IPS-18a (cell line): ENCODE measurements at regions not wholly inside any gene's neighbourhood (a gene's known extent, or its start where the extent isn't known, plus 50 kb on each side); places are given as distances from the start of the nearest gene placed in this dataset.

Experiments
- H3K27ac ChIP-seq: one replicate; pipeline ENCODE4 v1.5.1; 2013; ENCODE audit warnings: low read length
- H3K27me3 ChIP-seq: one replicate; pipeline ENCODE4 v1.6.1; 2013; ENCODE audit warnings: mild to moderate bottlenecking, low read length; ENCODE audit not compliant: control insufficient read depth, insufficient read depth
- H3K36me3 ChIP-seq: one replicate; pipeline ENCODE4 v1.6.1; 2013; ENCODE audit warnings: low read depth, low read length; ENCODE audit not compliant: control insufficient read depth
- H3K4me1 ChIP-seq: one replicate; pipeline ENCODE4 v1.6.1; 2013; ENCODE audit warnings: low read depth, low read length; ENCODE audit not compliant: control insufficient read depth
- H3K4me3 ChIP-seq: one replicate; pipeline ENCODE4 v1.5.1; 2013; ENCODE audit warnings: low read length
- H3K9ac ChIP-seq: one replicate; pipeline ENCODE4 v1.6.1; 2013; ENCODE audit warnings: mild to moderate bottlenecking, low read length, moderate library complexity
- H3K9me3 ChIP-seq: one replicate; pipeline ENCODE4 v1.6.1; 2013; ENCODE audit warnings: low read depth, low read length; ENCODE audit not compliant: control insufficient read depth

- no peak overlapping the region for H3K9ac ChIP-seq
- H3K27me3 ChIP-seq = no peaks in the 10 kb centered on the region
- no peaks in the 10 kb centered on the region for H3K9me3 ChIP-seq
- no peaks in the 10 kb centered on the region for H3K4me1 ChIP-seq
- H3K27ac ChIP-seq = no peak overlapping the region
- no peaks in the 10 kb centered on the region for H3K36me3 ChIP-seq
- no peak overlapping the region for H3K4me3 ChIP-seq
Measured at GRCh38 chr2:234286956-234287355, 209.9 kb downstream of the ARL4C start.

- H3K9ac ChIP-seq = no peak overlapping the region
- H3K4me3 ChIP-seq = no peak overlapping the region
- no peaks in the 10 kb centered on the region for H3K36me3 ChIP-seq
- no peaks in the 10 kb centered on the region for H3K4me1 ChIP-seq
- H3K9me3 ChIP-seq = no peaks in the 10 kb centered on the region
- H3K27ac ChIP-seq = no peak overlapping the region
- H3K27me3 ChIP-seq = no peaks in the 10 kb centered on the region
Measured at GRCh38 chr2:234286118-234286598, 210.7 kb downstream of the ARL4C start.

GRCh38 chr2:234285541-234285940 is 211.3 kb downstream of the ARL4C start:
- no peak overlapping the region for H3K9ac ChIP-seq
- H3K36me3 ChIP-seq = no peaks in the 10 kb centered on the region
- H3K27me3 ChIP-seq = no peaks in the 10 kb centered on the region
- H3K9me3 ChIP-seq = no peaks in the 10 kb centered on the region
- no peaks in the 10 kb centered on the region for H3K4me1 ChIP-seq
- no peak overlapping the region for H3K27ac ChIP-seq
- no peak overlapping the region for H3K4me3 ChIP-seq

DNA sequence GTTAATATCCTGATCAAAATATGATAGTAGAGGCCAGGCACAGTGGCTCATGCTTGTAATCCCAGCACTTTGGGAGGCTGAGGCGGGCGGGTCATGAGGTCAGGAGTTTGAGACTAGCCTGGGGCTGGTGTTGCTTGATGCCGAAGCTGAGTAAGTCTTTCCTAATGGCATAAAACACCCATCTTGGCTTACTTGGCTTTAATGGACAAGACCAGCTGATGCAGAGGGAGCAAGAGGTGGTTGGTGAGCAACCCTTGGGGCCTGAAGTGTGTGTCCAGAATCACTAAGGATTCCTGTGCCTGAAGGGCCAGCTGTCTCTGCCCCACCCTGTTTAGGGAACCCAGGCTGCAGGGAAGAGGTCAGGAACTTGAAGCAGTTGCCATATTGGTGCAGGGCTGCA is 217.2 kb downstream of the ARL4C start:
- no peaks in the 10 kb centered on the region for H3K27me3 ChIP-seq
- H3K9ac ChIP-seq = no peak overlapping the region
- no peaks in the 10 kb centered on the region for H3K9me3 ChIP-seq
- H3K4me1 ChIP-seq = no peaks in the 10 kb centered on the region
- no peaks in the 10 kb centered on the region for H3K36me3 ChIP-seq
- H3K4me3 ChIP-seq = no peak overlapping the region
- no peak overlapping the region for H3K27ac ChIP-seq

- Histone ChIP-seq H3K9me3 (no peaks in the 10 kb centered on the region), H3K9ac (no peak overlapping the region), H3K4me3 (no peak overlapping the region), H3K36me3 (no peaks in the 10 kb centered on the region), H3K27ac (no peak overlapping the region), H3K4me1 (no peaks in the 10 kb centered on the region), H3K27me3 (no peaks in the 10 kb centered on the region)
Measured at GRCh38 chr2:234278556-234279255, 218.2 kb downstream of the ARL4C start.

- H3K4me1 ChIP-seq = no peaks in the 10 kb centered on the region
- no peaks in the 10 kb centered on the region for H3K27me3 ChIP-seq
- no peaks in the 10 kb centered on the region for H3K36me3 ChIP-seq
- no peak overlapping the region for H3K27ac ChIP-seq
- H3K9me3 ChIP-seq = no peaks in the 10 kb centered on the region
- H3K4me3 ChIP-seq = no peak overlapping the region
- no peak overlapping the region for H3K9ac ChIP-seq
Measured at GRCh38 chr2:234275515-234275914, 221.4 kb downstream of the ARL4C start.

GRCh38 chr2:234273887-234274584 is 222.8 kb downstream of the ARL4C start:
- Histone ChIP-seq H3K4me1 (no peaks in the 10 kb centered on the region), H3K27me3 (no peaks in the 10 kb centered on the region), H3K36me3 (no peaks in the 10 kb centered on the region), H3K4me3 (no peak overlapping the region), H3K9me3 (no peaks in the 10 kb centered on the region), H3K27ac (no peak overlapping the region), H3K9ac (no peak overlapping the region)

- no peaks in the 10 kb centered on the region for H3K9me3 ChIP-seq
- no peak overlapping the region for H3K4me3 ChIP-seq
- H3K4me1 ChIP-seq = no peaks in the 10 kb centered on the region
- no peak overlapping the region for H3K9ac ChIP-seq
- H3K36me3 ChIP-seq = no peaks in the 10 kb centered on the region
- H3K27ac ChIP-seq = no peak overlapping the region
- H3K27me3 ChIP-seq = no peaks in the 10 kb centered on the region
Measured at GRCh38 chr2:234272069-234272850, 221.8 kb downstream of the SPP2 start.

DNA sequence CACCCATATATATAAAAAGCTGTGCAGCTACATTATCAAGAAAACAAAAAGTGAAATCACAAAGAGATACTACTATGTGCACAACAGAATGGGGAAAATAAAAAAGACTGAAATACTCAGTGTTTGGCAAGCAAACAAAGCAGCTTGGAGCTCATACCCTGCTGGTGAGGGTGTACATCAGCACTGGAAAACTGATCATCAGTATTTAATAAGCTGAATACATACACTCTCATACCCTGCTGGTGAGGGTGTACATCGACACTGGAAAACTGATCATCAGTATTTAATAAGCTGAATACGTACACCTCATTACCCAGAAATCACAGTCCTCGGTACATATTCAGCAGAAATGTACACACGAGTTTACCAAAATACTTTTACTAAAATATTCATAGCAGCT is 220.8 kb downstream of the SPP2 start:
- Histone ChIP-seq H3K9me3 (no peaks in the 10 kb centered on the region), H3K27me3 (no peaks in the 10 kb centered on the region), H3K9ac (no peak overlapping the region), H3K36me3 (no peaks in the 10 kb centered on the region), H3K27ac (no peak overlapping the region), H3K4me3 (no peak overlapping the region), H3K4me1 (no peaks in the 10 kb centered on the region)

- Histone ChIP-seq H3K27me3 (no peaks in the 10 kb centered on the region), H3K9me3 (no peaks in the 10 kb centered on the region), H3K4me3 (no peak overlapping the region), H3K4me1 (no peaks in the 10 kb centered on the region), H3K9ac (no peak overlapping the region), H3K36me3 (no peaks in the 10 kb centered on the region), H3K27ac (no peak overlapping the region)
Measured at GRCh38 chr2:234269769-234270204, 219.3 kb downstream of the SPP2 start.

GRCh38 chr2:234267534-234267933 is 217.0 kb downstream of the SPP2 start:
- Histone ChIP-seq H3K9ac (no peak overlapping the region), H3K36me3 (no peaks in the 10 kb centered on the region), H3K9me3 (no peaks in the 10 kb centered on the region), H3K27me3 (no peaks in the 10 kb centered on the region), H3K4me3 (no peak overlapping the region), H3K27ac (no peak overlapping the region), H3K4me1 (no peaks in the 10 kb centered on the region)
